Sigmoid colon (tissue), 4 donors: ENCODE measurements at regions not wholly inside any gene's neighbourhood (a gene's known extent, or its start where the extent isn't known, plus 50 kb on each side); places are given as distances from the start of the nearest gene placed in this dataset.

Source experiments
- EP300 ChIP-seq, 4 donors: sonication (generic); formaldehyde crosslinking; IDR thresholded peaks; one replicate each; pipeline ENCODE4 v1.6.1; 2017; ENCODE audit warnings: antibody characterized with exemption in 4 of 4
- POLR2A ChIP-seq, 2 donors: fragments of 450-650 bp; IDR thresholded peaks; one replicate each; pipeline ENCODE4 v1.6.1; 2016; ENCODE audit warnings: antibody characterized with exemption in 2 of 2, mild to moderate bottlenecking in 2 of 2, moderate library complexity in 2 of 2
- POLR2AphosphoS5 ChIP-seq, 4 donors: sonication (generic); formaldehyde crosslinking; IDR thresholded peaks; one replicate each; pipeline ENCODE4 v1.6.1; 2017; ENCODE audit warnings: antibody characterized with exemption in 4 of 4
- TF ChIP-seq, protein P1 (sequence below), 4 experiments: fragments of 450-650 bp in 3 of 4; fragments of 200-600 bp in 1 of 4; IDR thresholded peaks; one replicate each; pipeline ENCODE4 v1.5.1; 2016 to 2019; ENCODE audit warnings: antibody characterized with exemption in 4 of 4, mild to moderate bottlenecking in 3 of 4, moderate library complexity in 2 of 4

DNA sequence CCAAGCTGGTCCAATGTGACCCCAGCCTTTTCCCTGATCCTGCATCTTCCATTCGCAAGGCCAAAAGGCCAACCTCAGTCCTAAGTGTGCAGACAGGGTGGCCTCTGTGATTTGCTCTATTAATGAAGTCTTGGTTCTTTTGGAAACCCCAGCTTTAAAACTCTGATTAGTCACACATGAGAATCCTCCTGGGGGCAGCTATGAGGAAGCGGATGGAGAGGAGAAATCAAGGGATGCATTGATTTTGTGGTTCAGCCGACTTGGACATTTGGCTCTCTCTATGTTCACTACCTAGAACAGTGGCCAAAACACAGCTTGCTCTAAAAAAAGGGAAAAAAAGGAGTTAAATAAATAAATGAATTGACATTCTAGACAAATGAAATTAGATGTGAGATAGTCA, 98.6 kb upstream of the USP47 start:
- TF ChIP-seq, protein P1, sequence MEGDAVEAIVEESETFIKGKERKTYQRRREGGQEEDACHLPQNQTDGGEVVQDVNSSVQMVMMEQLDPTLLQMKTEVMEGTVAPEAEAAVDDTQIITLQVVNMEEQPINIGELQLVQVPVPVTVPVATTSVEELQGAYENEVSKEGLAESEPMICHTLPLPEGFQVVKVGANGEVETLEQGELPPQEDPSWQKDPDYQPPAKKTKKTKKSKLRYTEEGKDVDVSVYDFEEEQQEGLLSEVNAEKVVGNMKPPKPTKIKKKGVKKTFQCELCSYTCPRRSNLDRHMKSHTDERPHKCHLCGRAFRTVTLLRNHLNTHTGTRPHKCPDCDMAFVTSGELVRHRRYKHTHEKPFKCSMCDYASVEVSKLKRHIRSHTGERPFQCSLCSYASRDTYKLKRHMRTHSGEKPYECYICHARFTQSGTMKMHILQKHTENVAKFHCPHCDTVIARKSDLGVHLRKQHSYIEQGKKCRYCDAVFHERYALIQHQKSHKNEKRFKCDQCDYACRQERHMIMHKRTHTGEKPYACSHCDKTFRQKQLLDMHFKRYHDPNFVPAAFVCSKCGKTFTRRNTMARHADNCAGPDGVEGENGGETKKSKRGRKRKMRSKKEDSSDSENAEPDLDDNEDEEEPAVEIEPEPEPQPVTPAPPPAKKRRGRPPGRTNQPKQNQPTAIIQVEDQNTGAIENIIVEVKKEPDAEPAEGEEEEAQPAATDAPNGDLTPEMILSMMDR (IDR thresholded peaks at IDR 0.05): no peak
- no peak for TF ChIP-seq POLR2A (IDR thresholded peaks at IDR 0.05)
- TF ChIP-seq POLR2AphosphoS5 (IDR thresholded peaks at IDR 0.05): no peak
- TF ChIP-seq EP300 (IDR thresholded peaks at IDR 0.05): no peak
